Pancreas (tissue), 10 donors: ENCODE measurements at regions not wholly inside any gene's neighbourhood (a gene's known extent, or its start where the extent isn't known, plus 50 kb on each side); places are given as distances from the start of the nearest gene placed in this dataset.

Experiments used
- ATAC-seq, 4 donors: fragments of 200-7000 bp; cut with Tn5 transposase; one replicate each; pipeline versions ENCODE4 v1.8.0 to v1.9.1; 2020; ENCODE audit warnings: mild to moderate bottlenecking in 4 of 4, moderate library complexity in 4 of 4
- DNase-seq, 6 donors: peaks; one replicate each; pipeline ENCODE4 v3.0.0-alpha.2; 2020
- FAIRE-seq: peaks from 2 replicates; lab custom pipeline; 2012; peaks lifted over from hg19 to GRCh38; lab: Jason Lieb, UNC
- H3K27ac ChIP-seq, 4 donors: fragments of 200-600 bp; sonication (generic); 1 replicate in 3 of 4; 2 replicates in 1 of 4; pipeline versions ENCODE4 v1.5.0 to v1.8.0; 2020
- H3K27me3 ChIP-seq, 4 donors: fragments of 200-600 bp; one replicate each; pipeline ENCODE4 v1.8.0; 2021
- H3K36me3 ChIP-seq, 3 donors: fragments of 200-600 bp; sonication (generic) in 1 of 3; one replicate each; pipeline versions ENCODE4 v1.5.0 to v1.8.0; 2020 to 2021
- H3K4me1 ChIP-seq, 3 donors: fragments of 200-600 bp; one replicate each; pipeline ENCODE4 v1.8.0; 2021
- H3K4me3 ChIP-seq, 4 donors: fragments of 200-600 bp; sonication (generic) in 2 of 4; one replicate each; pipeline versions ENCODE4 v1.5.0 to v1.8.0; 2020 to 2021
- H3K9me3 ChIP-seq, 4 donors: fragments of 200-600 bp; one replicate each; pipeline ENCODE4 v1.8.0; 2021
- WGBS, 2 donors: extraction: QIAGEN DNeasy Blood & Tissue Kit; methylation state at CpG; one replicate each; pipeline ENCODE4 v1.1.7; 2013; 5-methylcytosine and 5-hydroxymethylcytosine counted together
- intact Hi-C, 3 donors: fragments of 100-400 bp; cut with DNase I; formaldehyde crosslinking; loops; one replicate each; pipeline versions ENCODE4 v1.11.1 to v1.14.2; 2022
- TF ChIP-seq, protein P1 (sequence below), 4 donors: fragments of 200-600 bp; sonication (generic) in 3 of 4; IDR thresholded peaks; one replicate each; pipeline versions ENCODE4 v1.5.0 to v1.8.0; 2021; ENCODE audit warnings: antibody characterized with exemption in 4 of 4
- donor health status: healthy with polysubstance abuse.
- donor health status: DM: no; HTN: no; CAD: no; lungs with moderate emphysema.
- donor health status: DM: no; HTN: no; CAD: no.
- donor health status: control.
- donor health status: control.
- donor health status: Bipolar disorder and iron deficiency.
- donor health status: DM: yes; HTN: yes; CAD: no.
- donor health status: DM: no; HTN: no; CAD: no.
- donor health status: DM: no; HTN: no; CAD: no.
- donor health status: DM: yes; HTN: yes; CAD: no.

- ATAC-seq (no peak), DNase-seq (no peak), FAIRE-seq (no peak)
- H3K36me3 ChIP-seq: no peaks in the 10 kb centered on the region
- no peaks in the 10 kb centered on the region for H3K27me3 ChIP-seq
- intact Hi-C loops: no loop called here
- H3K9me3 ChIP-seq: no peaks in the 10 kb centered on the region
- TF ChIP-seq, protein P1, sequence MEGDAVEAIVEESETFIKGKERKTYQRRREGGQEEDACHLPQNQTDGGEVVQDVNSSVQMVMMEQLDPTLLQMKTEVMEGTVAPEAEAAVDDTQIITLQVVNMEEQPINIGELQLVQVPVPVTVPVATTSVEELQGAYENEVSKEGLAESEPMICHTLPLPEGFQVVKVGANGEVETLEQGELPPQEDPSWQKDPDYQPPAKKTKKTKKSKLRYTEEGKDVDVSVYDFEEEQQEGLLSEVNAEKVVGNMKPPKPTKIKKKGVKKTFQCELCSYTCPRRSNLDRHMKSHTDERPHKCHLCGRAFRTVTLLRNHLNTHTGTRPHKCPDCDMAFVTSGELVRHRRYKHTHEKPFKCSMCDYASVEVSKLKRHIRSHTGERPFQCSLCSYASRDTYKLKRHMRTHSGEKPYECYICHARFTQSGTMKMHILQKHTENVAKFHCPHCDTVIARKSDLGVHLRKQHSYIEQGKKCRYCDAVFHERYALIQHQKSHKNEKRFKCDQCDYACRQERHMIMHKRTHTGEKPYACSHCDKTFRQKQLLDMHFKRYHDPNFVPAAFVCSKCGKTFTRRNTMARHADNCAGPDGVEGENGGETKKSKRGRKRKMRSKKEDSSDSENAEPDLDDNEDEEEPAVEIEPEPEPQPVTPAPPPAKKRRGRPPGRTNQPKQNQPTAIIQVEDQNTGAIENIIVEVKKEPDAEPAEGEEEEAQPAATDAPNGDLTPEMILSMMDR (IDR thresholded peaks at IDR 0.05): no peak
- H3K4me1 ChIP-seq: no peaks in the 10 kb centered on the region
- 77 to 85% methylated on average over 1 of the region's 1 CpG for WGBS, 2 donors
- no peak overlapping the region for H3K27ac ChIP-seq
- H3K4me3 ChIP-seq: no peak overlapping the region
These were observed 143.5 kb downstream of the C1orf94 start for GRCh38 chr1:34320053-34320669.

- Histone ChIP-seq H3K4me1 (no peaks in the 10 kb centered on the region), H3K36me3 (no peaks in the 10 kb centered on the region), H3K4me3 (no peak overlapping the region), H3K27me3 (no peaks in the 10 kb centered on the region), H3K27ac (no peak overlapping the region), H3K9me3 (no peaks in the 10 kb centered on the region)
- TF ChIP-seq, protein P1 (IDR thresholded peaks at IDR 0.05): no peak
- intact Hi-C loops: no loop called here
- DNase-seq (no peak), FAIRE-seq (no peak), ATAC-seq (no peak)
- WGBS, 2 donors: 46 to 53% methylated on average over 3 of the region's 3 CpGs
These were observed 146.3 kb downstream of the C1orf94 start for GRCh38 chr1:34322969-34323368.

DNA sequence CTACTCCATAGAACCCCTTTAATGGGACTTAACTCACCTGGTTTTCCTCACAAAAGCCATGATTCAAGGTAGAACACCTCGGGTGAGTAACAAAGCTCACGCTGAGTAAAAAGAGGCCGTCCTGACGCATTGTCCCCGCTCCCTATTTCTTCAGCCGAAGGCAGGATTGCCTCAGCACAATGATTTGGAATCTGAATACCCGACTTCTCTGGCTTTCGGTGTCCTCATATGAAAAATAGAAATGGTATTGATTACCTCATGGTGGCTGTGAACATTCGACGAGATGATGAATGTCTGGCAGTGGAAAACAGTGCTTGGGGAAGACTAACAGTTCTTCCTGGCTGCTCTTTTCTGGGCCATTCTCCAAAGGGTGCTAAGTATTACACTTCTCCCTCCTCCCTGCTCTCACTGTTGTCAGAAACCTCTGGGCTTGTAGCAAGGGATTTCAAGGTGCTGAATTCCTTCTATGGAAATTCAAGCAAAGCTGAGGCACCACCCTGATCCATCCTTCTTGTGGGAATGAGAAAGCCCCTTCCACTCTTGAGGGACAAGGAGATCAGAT is 148.3 kb downstream of the C1orf94 start:
- DNase-seq (no peak), ATAC-seq (no peak), FAIRE-seq (no peak)
- Histone ChIP-seq H3K9me3 (no peaks in the 10 kb centered on the region), H3K27ac (no peak overlapping the region), H3K4me1 (no peaks in the 10 kb centered on the region), H3K27me3 (no peaks in the 10 kb centered on the region), H3K4me3 (no peak overlapping the region), H3K36me3 (no peaks in the 10 kb centered on the region)
- TF ChIP-seq, protein P1 (IDR thresholded peaks at IDR 0.05): no peak
- intact Hi-C loops: no loop called here
- 32 to 40% methylated on average over 10 of the region's 10 CpGs for WGBS, 2 donors

DNA sequence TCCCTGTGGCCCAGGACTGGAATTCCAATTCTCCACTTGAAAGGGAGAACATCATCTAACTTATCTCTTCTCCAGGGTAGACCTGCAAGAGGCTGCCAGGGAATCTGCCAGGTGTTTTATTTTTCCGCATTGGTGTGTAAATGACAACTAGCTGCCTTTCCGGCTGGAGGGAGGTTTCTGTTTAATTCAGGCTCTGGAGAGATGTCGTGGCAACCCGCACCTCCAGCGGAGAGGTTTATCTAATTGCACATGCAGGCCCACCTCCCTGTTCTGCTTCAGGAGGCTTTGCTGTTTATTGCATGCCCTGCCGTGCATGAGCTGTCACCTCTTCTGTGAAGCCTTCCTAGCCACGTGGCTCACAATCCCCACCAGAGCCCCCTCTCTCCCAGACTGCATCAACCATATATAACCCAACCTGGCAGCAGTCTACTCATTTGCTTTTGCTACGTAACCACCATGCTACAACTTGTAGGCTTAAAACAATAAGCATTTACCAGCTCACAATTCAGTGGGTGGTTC is 151.6 kb downstream of the C1orf94 start:
- DNase-seq (no peak), FAIRE-seq (no peak), ATAC-seq (no peak)
- Histone ChIP-seq H3K4me1 (no peaks in the 10 kb centered on the region), H3K27me3 (no peaks in the 10 kb centered on the region), H3K36me3 (no peaks in the 10 kb centered on the region), H3K27ac (no peak overlapping the region), H3K4me3 (no peak overlapping the region), H3K9me3 (no peaks in the 10 kb centered on the region)
- intact Hi-C loops: no loop called here
- TF ChIP-seq, protein P1 (IDR thresholded peaks at IDR 0.05): no peak
- WGBS, 2 donors: 44 to 52% methylated on average over 8 of the region's 8 CpGs

GRCh38 chr1:34330061-34330460 is 153.4 kb downstream of the C1orf94 start:
- ATAC-seq: no peak

More at GRCh38 chr1:34330061-34330460, 153.4 kb downstream of the C1orf94 start:
- no peaks in the 10 kb centered on the region for H3K27me3 ChIP-seq
- FAIRE-seq (no peak), DNase-seq (no peak)
- H3K27ac ChIP-seq: no peak overlapping the region
- TF ChIP-seq, protein P1 (IDR thresholded peaks at IDR 0.05): no peak
- no peaks in the 10 kb centered on the region for H3K36me3 ChIP-seq
- H3K4me1 ChIP-seq: no peaks in the 10 kb centered on the region
- no peak overlapping the region for H3K4me3 ChIP-seq
- 54 to 55% methylated on average over 3 of the region's 3 CpGs for WGBS, 2 donors
- no peaks in the 10 kb centered on the region for H3K9me3 ChIP-seq
- intact Hi-C loops: no loop called here
